Stimulated activated CD4-positive, alpha-beta T cell treated with anti-CD3 and anti-CD28 coated beads, Interleukin-2, amount 100 ng/mL, for 4 hours (primary cell): ENCODE measurements at regions not wholly inside any gene's neighbourhood (a gene's known extent, or its start where the extent isn't known, plus 50 kb on each side); places are given as distances from the start of the nearest gene placed in this dataset.

Source experiments
- DNase-seq: peaks from one replicate; pipeline ENCODE4 v3.0.0-alpha.2; 2020; ENCODE audit warnings: low read depth

GRCh38 chr5:52409835-52410234 is 377.9 kb upstream of the ITGA1 start:
- DNase-seq, result no peak

- no peak for DNase-seq
Observed at GRCh38 chr5:52419357-52419756, 368.4 kb upstream of the ITGA1 start.

- DNase-seq, result no peak
Observed at GRCh38 chr5:52427615-52428014, 360.1 kb upstream of the ITGA1 start.

GRCh38 chr5:52428977-52429489 is 358.7 kb upstream of the ITGA1 start:
- no peak for DNase-seq

GRCh38 chr5:52441768-52442167 is 345.9 kb upstream of the ITGA1 start:
- no peak for DNase-seq

GRCh38 chr5:52443187-52443586 is 344.5 kb upstream of the ITGA1 start:
- no peak for DNase-seq

GRCh38 chr5:52448111-52448510 is 339.6 kb upstream of the ITGA1 start:
- DNase-seq, result no peak

- DNase-seq, result no peak
Observed at GRCh38 chr5:52449516-52449915, 338.2 kb upstream of the ITGA1 start.

- DNase-seq, result no peak
Observed at GRCh38 chr5:52452098-52452497, 335.6 kb upstream of the ITGA1 start.

- DNase-seq, result no peak
Observed at GRCh38 chr5:52453176-52453575, 334.5 kb upstream of the ITGA1 start.

GRCh38 chr5:52455920-52456319 is 331.8 kb upstream of the ITGA1 start:
- no peak for DNase-seq

GRCh38 chr5:52457810-52458209 is 329.9 kb upstream of the ITGA1 start:
- no peak for DNase-seq

- no peak for DNase-seq
Observed at GRCh38 chr5:52466113-52466512, 321.6 kb upstream of the ITGA1 start.

GRCh38 chr5:52466749-52467520 is 320.8 kb upstream of the ITGA1 start:
- no peak for DNase-seq

- no peak for DNase-seq
Observed at GRCh38 chr5:52468976-52469375, 318.7 kb upstream of the ITGA1 start.

- peak; percentile 9 for DNase-seq
Observed at GRCh38 chr5:52469420-52469819, 318.3 kb upstream of the ITGA1 start.

GRCh38 chr5:52469835-52470234 is 317.9 kb upstream of the ITGA1 start:
- DNase-seq, result no peak

- no peak for DNase-seq
Observed at GRCh38 chr5:52476346-52476745, 311.4 kb upstream of the ITGA1 start.

- DNase-seq, result no peak
Observed at GRCh38 chr5:52481201-52481600, 306.5 kb upstream of the ITGA1 start.

- no peak for DNase-seq
Observed at GRCh38 chr5:52481851-52482250, 305.9 kb upstream of the ITGA1 start.

GRCh38 chr5:52491071-52491787 is 296.5 kb upstream of the ITGA1 start:
- DNase-seq, result no peak

GRCh38 chr5:52491818-52492217 is 295.9 kb upstream of the ITGA1 start:
- no peak for DNase-seq

- no peak for DNase-seq
Observed at GRCh38 chr5:52497133-52497693, 290.5 kb upstream of the ITGA1 start.
